ENCODE measurements at regions not wholly inside any gene's neighbourhood (a gene's known extent, or its start where the extent isn't known, plus 50 kb on each side); places are given as distances from the start of the nearest gene placed in this dataset.

- TF ChIP-seq, protein P1, sequence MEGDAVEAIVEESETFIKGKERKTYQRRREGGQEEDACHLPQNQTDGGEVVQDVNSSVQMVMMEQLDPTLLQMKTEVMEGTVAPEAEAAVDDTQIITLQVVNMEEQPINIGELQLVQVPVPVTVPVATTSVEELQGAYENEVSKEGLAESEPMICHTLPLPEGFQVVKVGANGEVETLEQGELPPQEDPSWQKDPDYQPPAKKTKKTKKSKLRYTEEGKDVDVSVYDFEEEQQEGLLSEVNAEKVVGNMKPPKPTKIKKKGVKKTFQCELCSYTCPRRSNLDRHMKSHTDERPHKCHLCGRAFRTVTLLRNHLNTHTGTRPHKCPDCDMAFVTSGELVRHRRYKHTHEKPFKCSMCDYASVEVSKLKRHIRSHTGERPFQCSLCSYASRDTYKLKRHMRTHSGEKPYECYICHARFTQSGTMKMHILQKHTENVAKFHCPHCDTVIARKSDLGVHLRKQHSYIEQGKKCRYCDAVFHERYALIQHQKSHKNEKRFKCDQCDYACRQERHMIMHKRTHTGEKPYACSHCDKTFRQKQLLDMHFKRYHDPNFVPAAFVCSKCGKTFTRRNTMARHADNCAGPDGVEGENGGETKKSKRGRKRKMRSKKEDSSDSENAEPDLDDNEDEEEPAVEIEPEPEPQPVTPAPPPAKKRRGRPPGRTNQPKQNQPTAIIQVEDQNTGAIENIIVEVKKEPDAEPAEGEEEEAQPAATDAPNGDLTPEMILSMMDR (IDR thresholded peaks at IDR 0.05; ENCODE audit: low read depth, low read length) = no peak
- TF ChIP-seq EZH2phosphoT487 (IDR thresholded peaks at IDR 0.05; ENCODE audit: low read depth) = no peak
Measured at GRCh38 chr4:64960516-64960915, 551.3 kb upstream of the TECRL start.
